Anterior cingulate cortex (tissue), 58 donors: ENCODE measurements at regions not wholly inside any gene's neighbourhood (a gene's known extent, or its start where the extent isn't known, plus 50 kb on each side); places are given as distances from the start of the nearest gene placed in this dataset.
A peak's percentile ranks its signal among the peaks of the same experiment; 100 is the strongest.
"Not testable (repeated sequence)": the region's sequence is repeated elsewhere in the genome, so short reads cannot be mapped to it uniquely, and the experiment has no call there.

Experiments
- DNase-seq, 58 donors: peaks; one replicate each; lab custom pipeline; 2025; lab: John Stamatoyannopoulos, UW

GRCh38 chr7:46908770-46909169, 673.1 kb downstream of the TNS3 start:
- no peak for DNase-seq

- not testable (repeated sequence) for DNase-seq
These were observed 677.4 kb downstream of the TNS3 start for GRCh38 chr7:46904523-46904922.

- no peak for DNase-seq
These were observed 679.4 kb downstream of the TNS3 start for GRCh38 chr7:46902463-46902862.

GRCh38 chr7:46900312-46901263, 681.3 kb downstream of the TNS3 start:
- DNase-seq: no peak

GRCh38 chr7:46897381-46897780, 684.5 kb downstream of the TNS3 start:
- no peak for DNase-seq

- DNase-seq: no peak
These were observed 695.1 kb downstream of the TNS3 start for GRCh38 chr7:46886669-46887374.

GRCh38 chr7:46885167-46885566, 696.7 kb downstream of the TNS3 start:
- no peak for DNase-seq

GRCh38 chr7:46881507-46882127, 700.3 kb downstream of the TNS3 start:
- no peak for DNase-seq

GRCh38 chr7:46880508-46881196, 701.3 kb downstream of the TNS3 start:
- no peak for DNase-seq

GRCh38 chr7:46879783-46880182, 702.1 kb downstream of the TNS3 start:
- no peak for DNase-seq

GRCh38 chr7:46871516-46871915, 710.4 kb downstream of the TNS3 start:
- no peak for DNase-seq

GRCh38 chr7:46864716-46865115, 717.2 kb downstream of the TNS3 start:
- peak in 2 of 58 donors; percentile 3 to 8 for DNase-seq

- peak in 25 of 58 donors; percentile 3 to 56 (median 22) for DNase-seq
These were observed 721.9 kb downstream of the TNS3 start for GRCh38 chr7:46859963-46860475.

GRCh38 chr7:46855851-46856250, 726.1 kb downstream of the TNS3 start:
- no peak for DNase-seq

- DNase-seq: peak in 1 of 58 donors; percentile 20
These were observed 726.9 kb downstream of the TNS3 start for GRCh38 chr7:46854958-46855473.

- no peak for DNase-seq
These were observed 728.5 kb downstream of the TNS3 start for GRCh38 chr7:46853451-46853850.

- DNase-seq: no peak
These were observed 729.1 kb downstream of the TNS3 start for GRCh38 chr7:46852795-46853194.

GRCh38 chr7:46850563-46851330, 731.2 kb downstream of the TNS3 start:
- no peak for DNase-seq

GRCh38 chr7:46848944-46849343, 733.0 kb downstream of the TNS3 start:
- DNase-seq: no peak
